CD4-positive, alpha-beta T cell treated with Interleukin-4 for 4 hours (primary cell): ENCODE measurements at regions not wholly inside any gene's neighbourhood (a gene's known extent, or its start where the extent isn't known, plus 50 kb on each side); places are given as distances from the start of the nearest gene placed in this dataset.

Source experiments
- DNase-seq: peaks from one replicate; pipeline ENCODE4 v3.0.0-alpha.2; 2020

DNA sequence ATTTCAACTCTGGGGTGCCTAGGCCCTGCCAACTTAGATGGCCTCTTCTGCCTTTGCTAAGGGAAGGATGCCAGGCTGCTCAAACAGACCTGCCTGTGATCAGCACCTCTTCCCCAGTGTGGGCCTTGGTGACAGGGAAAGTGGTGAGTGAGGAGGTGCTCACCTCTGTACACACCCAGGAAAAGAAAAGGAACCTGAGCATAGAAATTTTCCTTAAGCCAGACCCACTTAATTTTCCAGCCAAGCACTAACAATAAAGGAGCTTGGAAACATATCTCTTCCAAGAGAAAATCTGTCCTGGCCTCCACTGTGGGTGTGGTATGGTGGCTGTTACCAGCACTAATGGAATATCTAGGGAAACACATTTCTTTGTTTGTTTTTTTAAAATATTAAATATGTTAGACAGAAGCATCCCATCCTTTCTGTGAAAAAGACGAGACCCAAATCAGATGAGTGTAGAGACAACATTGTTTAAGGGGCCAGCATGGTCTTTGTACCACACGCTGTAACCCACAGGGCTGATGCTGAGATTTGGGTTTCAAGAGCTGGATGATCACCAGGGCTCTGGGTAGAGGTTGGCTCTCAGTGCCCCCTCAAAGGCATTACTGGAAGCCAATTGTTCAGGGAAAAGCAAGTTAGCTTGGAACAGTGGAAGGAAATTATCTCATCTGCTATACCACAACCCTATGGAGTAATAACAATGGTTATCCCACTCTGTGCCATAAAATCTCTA is 472.2 kb downstream of the INSC start:
- no peak for DNase-seq

DNA sequence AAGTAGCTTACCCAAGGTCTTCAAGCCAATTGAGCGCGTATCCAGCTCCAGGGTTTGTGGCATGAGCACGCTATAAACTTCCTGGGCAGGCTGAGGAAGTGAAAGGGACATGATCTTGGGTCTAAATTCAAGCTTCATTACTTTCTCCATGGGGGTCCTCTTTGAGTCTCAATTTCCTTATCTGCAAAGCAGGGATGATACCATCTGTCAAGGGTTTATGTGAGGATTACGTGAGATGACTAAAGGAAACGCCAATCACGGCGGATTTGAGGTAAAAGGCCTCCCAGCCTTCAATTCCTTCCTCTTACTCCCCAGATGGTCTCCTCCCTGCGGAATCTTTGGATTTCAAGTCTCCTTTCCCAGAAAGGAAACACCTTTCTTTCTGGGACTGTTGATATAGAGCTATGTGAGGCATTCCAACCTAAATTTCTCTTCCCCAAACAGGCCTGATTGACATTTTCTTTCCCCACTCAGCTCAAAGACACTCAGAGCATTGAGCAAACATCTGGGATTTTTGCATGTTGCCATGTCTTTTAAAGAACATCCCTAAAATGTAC is 474.4 kb downstream of the INSC start:
- DNase-seq: no peak

DNA sequence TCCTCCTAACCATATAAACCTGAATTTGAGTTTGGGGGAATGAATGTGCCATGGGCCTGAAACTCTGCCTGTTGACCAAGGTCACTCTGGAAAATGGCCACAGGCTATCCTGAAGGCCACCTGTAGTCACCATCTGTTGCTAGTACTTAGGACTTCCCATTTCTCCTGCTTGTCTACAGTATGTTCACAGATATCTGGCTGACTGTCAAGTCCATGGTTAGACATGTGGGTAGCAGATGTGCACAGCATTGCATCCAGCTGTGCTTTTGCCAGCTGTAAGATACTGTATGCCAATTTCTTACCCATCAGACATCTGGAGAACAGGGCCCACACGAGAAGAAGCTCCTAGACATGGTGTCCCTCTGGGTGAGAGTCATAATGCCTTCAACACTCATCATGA is 475.4 kb downstream of the INSC start:
- DNase-seq: no peak

DNA sequence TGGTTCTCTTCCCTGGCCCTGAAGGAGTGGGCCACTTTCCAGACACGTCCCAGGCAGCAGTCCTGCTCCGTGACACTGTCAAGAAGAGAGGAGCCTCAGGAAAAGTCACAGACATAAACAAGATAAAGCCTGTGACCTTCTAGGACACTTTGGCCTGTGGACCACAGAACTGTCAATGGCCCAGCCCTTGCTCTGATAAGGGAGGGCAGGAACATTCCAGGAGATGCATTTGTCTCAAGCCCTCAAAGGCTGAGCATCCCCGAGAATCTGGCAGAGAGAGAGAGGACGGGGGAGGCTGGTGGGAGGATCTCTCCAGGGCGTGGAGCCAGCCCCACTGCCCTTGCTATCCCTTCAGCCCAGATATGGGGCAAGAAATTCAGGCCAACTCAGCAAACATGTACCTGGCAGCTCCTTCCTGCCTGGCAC is 476.4 kb downstream of the INSC start:
- DNase-seq: no peak

DNA sequence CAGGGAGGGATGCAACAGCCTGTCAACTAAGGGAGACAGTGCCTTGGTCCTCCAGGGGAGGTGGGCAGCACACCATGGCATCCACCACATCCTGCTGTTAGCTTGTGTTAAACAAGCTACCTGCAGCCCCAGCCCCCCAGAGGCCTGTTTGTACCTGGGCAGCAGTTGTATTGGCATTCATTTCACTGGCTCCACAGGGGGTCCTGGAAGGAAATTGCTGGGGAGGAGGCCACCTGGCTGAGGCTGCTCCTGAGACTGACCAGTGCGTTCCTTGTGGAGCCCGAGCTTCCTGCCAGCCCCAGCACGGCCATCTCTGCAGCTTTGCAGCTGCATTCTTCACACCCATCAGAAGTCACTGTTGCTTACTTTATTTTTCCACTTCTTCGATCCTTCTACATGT is 479.9 kb downstream of the INSC start:
- no peak for DNase-seq

DNA sequence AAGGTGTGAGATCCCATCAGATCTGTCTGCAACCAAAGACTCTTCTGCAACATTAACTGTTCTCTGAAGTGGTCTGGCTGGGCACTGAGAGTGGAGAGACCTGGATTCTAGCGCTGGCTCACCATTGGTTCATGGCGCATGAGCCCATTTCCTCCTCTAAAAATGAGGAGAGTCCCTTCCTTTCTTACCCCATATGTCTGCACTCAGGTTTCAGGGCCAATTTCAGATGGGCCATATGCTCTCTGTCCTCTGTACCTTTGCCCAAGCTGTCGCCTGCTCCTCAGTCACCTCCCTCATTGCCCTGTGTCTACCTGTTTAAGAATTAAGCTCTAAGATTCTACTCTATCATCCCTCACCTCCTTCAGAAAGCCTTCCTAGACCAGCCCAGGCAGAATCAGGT is 484.7 kb downstream of the INSC start:
- no peak for DNase-seq

DNA sequence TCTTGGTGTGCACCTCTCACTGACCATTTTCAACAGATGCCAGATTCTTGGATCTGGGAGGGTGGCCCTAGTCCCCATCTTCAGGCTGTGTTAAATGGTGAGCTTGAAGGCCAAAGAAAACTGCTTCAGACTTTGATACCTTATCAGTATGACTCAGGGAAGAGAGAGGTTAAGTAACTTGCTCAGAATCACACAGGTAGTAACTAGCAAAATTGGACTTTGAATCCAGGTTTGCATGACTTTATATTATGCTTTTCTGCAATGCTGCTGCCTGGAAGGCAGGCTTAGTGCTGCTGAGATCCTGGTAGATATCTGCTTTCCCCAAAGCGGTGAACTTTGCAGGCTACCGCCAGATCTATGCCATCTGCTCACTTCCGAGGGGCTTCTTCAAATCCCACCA is 487.3 kb downstream of the INSC start:
- DNase-seq: no peak

DNA sequence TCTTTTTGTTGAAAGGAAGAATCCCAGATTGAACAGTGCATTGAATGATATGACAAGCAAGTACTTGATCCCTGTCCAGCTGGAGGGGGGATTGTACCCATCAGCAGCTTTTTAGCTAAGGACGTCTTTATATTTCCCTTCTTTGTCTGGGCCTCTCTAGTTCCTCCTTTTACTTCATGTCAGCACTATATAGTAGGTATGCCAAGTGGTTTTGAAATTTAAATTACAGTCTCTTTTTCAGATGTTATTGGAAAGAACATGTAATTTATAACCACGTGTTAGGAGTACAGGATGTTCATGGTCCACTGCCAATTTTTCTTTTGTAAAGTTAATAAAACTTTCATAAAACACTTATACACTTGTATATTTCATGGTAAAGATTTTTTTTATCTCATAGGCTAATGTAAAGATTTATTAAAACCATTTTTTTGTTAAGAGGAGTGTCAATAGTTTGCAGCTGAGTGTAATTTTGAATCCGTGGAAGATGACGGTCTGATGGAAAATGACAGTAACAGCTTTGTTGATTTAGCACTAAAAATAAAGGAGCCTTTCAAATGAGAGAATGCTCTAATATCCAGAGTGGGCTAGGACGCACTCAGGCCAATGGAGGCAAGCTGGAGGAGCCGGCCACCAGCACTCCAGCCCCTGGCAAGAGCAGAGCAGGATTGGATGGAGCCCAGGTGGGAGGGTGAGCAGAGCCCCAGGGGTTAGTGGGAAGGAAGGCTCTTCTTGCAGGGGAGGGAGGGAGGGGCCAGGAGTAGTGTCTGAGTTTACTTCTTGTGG is 488.3 kb downstream of the INSC start:
- no peak for DNase-seq

DNA sequence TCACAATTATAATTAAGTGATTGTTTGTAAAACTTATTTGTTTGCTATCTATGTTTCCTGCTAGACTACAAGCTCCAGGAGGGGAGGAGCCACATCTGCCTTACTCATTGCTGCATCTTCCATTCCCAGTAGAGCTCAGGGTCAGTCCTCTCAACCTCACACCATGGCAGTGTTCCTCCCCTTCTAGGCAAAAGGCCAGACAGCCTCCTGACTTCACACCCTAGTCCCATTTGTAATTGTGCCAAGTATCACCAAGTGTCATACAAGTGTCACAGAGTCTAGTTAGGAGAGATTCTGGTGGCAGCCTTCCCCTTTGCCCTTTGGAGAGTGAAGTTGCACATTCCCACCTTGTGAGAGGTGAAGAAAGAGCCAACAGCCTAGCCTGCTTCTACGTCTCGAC is 490.4 kb downstream of the INSC start:
- no peak for DNase-seq

DNA sequence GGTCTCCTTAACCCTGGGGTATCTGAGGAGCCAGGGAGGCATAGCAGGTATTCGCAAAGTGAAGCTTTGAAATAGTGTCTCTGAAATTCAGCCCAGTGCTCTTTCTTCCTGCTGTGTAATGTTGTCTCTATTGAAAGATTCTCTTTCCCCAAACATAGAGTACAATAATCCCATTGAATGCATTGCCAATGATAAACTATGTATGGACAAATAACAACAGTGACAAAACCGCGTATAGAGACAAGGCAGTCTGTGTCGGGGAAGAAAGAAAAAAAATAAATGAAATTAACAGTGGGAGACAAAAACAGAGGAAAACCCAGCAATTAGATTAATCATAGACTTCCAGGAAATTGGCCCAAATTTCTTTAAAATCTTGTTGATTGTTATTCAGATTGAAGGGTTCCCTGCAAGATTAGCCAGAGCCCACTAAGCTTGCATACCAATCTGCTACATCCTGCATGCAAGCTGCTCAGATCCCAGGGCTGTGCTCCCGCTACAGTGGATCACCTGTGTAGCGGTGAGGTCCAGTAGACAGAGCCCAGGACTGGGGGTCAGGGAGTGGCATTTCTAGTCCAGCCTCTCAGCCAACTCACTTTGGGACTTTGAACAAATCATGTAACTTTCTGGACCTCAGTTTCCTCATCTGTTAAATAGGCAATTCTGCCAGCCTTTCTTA is 492.8 kb downstream of the INSC start:
- no peak for DNase-seq

DNA sequence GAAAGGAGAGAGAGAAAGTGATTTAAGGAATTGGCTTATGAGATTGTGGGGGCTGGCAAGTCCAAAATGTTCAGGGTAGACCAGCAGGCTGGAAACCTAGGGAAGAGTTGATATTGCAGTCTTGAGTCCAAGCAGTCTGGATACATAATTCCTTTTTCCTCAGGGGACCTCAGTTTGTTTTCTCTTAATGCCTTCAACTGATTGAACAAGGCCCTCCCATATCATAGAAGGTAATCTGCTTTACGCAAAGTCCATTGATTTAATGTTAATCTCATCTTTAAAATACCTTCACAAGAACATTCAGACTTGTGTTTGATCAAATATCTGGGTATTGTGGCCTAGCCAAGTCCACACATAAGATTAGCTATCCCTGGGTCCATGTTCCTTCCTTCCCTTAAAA is 494.7 kb downstream of the INSC start:
- no peak for DNase-seq

DNA sequence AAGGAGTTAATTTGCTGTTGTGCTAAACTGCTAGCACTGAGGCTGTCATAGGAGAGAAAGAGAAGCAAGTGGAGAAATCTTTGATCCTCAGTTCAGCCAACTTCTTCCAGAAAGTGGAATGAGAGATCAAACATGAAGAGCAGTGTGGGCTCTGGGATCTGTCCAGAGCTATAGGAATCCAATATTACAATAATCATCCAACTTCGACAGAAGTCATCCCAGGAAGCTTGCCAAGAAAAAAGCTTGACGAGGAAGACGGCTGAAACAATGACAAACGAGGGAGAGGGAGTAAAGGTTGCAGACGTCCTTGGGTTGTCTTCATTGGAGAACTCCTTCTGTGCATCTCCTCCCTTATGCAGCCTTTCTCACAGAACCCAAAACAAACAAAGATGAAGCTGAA is 496.2 kb downstream of the INSC start:
- no peak for DNase-seq

DNA sequence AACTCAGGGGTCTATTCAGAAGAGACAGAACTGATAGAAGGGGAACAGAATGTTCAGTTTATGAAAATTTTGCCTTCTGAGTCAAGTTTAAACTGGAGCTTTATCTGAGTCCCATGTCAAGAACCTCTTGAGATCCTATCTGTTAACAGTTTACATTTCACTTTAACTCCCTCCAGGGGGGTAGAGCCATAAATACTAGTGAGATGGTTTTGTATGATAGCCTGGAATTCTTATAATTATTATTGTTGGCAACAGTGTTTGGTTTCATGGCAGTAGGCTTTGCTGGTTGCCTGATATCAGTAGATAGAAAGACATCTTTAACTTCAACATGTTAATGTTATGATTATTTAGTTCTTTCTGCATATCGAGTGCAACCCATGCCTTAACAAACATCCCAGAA is 498.5 kb downstream of the INSC start:
- DNase-seq: no peak

DNA sequence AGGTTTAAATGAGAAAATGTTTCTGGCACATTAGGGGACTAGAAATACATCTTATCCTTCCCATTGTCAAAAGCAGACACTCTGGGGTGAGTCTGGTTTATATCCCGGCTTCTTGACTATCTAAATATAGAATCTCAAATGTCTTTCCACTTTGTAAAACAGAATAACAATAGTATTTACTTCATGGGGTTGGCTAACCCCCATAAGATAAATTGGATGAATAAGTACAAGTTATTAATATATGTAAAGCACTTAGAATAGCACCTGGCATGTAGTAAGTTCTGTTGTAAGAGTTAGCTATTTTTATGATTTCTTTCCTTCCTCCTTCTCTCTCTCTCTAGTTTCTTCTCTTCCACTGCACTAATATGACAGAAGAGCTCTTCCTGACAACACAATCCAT is 499.1 kb downstream of the INSC start:
- DNase-seq: no peak

DNA sequence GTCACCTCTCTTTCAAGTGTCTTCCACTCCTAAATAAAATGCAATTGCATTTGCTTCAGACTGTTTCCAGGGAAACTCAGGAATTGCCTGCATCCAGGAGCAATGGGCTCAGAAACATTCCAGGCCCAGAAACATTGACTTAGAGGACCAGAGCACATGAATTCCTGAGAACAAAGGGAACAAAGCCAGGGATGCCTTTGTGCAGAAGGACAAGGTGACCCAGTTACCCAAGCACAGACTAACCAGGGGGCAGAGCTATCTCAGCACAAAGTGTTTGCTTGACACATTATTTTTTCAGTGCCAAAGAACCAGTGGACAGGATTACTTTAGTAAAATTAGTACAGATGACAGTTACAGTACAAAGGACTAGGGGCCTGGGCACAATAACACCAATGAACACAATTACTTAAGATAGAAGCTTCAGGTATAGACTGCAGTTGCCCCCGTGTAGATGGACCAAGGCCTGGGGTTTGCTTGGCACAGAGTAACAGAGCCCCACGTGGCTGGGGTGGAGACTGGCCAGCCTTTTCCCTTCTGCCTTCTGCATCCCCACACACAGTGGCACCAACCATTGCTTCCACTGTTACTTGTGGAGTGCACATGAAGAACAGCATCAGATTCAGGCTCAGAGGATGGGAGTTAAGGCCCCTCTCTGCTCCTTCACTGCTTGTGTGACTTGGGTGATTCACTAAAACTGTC is 500.8 kb downstream of the INSC start:
- no peak for DNase-seq

DNA sequence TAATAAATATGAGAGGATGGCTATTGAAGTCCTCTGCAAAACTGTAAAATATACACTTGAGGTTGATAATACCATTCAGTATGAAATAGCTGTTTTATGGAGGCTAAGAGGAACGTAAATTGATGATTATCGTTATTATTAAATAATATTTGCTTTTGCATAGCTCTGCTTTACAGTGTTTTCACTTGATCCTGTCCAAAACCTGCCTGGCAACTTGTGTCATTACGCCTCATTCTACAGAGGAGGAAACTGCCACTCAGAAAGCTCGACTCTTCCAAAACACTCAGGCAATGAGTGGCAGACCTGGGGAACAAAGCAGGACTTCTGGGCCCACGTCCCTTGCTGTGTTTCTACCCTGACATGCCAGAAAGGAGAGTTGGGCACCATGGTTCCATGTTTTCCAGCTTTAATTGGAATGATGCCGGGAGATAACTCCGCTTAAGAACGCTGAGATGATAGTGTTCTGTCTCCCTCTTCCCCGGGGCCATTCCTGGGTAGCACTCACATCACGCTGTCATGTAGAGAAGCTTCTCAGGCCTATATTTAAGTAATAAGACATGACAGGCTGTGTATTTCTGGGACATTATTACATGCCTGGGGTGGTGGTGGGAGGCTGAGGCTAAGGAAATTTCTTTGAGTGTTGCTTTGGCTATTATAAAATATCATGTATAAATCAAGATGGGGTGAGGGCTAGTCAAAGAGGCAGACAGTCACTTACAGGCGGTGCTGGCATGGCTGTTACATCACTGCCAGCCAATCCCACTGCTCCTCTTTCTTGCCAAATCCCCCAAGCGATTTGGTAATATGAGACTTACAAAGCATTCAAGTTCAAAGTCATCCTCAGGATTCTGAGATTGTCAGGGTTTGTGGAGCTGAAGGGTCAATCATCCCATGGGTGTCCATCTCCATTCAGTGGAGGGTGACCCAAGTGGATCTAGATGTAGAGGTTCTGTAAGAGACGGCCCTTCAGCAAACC is 501.7 kb downstream of the INSC start:
- no peak for DNase-seq

DNA sequence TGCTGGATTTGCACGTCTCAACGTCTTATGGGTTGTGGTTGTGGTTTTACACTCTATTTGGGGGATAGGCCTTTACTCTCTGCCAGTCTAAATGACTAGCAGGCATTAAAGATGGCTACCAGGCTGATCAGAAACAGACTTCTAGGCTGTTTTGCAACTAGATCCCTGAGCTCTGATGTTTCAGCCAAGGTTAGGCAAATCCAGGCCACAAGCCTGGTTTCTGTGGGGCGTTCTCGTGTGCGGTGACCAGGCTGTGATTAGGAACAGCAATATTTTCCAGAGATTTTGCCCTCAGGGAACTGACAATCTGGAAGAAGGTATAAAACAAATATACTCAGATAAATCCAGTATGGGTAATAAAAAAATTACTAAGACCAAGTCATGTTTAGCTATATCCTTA is 502.4 kb downstream of the INSC start:
- no peak for DNase-seq

DNA sequence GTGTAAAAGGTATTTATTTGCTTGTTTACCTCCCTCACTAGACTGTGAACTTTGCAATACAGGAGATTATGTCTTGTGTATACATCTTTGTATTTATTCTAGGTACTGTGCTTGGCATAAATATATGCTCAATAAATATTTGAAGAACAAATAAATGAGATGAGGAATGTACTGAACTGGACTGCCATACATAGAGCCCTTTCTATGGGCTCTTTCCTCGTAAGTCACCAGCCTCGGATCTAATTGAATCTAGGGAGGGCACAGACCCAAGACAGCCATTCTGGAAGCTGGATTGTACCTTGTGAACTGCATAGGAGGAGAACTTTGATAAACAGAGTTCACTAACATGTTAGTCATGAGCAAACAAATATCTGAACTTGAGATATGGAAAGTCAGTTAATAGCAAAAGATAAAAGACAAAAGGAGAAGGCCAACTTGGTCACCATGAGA is 503.9 kb downstream of the INSC start:
- no peak for DNase-seq

DNA sequence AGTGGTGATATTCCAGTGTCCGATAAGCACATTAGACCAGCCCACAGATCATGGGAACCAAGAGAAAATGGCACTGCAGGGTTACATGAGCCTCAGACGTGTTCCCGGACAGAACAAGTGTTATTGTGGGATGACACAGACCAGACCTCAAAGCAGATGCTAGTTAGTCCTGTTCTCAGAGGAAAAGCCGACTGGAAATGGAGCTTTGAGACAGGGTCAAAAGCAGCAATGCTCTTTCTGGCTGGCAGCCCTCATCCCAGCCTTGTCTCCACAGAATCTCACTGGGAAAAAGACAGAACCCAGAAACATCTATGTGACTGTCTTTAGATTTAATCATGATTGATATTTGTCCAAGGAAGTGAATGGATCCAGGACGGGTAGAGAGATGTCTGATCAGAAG is 506.8 kb downstream of the INSC start:
- no peak for DNase-seq

DNA sequence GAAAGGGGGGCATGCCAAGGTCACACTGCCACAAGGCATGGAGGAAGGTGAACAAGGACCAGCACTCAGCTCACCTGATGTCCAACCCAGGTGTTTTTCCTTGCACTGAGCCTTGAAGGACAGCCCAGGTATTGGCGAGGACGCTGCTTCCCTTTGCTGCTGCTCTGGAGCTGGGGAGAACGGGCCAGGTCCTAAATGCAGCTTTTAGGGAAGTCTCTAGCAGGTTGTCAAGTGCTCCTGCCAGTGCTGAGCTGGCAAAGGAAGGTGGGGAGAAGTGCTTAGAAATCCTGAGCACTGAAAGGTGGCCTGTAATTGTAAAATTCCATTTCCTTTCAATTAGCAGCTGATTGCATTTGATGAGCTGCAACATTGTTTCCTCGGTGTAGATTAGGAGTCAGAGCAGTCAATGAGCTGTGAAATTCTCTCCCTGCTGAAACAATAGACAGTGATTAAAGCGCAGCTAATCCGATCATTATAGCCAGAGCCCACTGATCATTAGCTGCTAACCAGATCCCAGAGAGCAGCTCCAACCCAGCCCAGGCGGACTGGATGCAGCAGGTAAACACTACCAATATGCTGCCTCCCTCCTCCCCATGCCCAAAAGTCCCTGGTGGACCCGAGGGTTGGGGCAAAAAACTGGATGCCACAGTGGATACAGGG is 507.6 kb downstream of the INSC start:
- no peak for DNase-seq

DNA sequence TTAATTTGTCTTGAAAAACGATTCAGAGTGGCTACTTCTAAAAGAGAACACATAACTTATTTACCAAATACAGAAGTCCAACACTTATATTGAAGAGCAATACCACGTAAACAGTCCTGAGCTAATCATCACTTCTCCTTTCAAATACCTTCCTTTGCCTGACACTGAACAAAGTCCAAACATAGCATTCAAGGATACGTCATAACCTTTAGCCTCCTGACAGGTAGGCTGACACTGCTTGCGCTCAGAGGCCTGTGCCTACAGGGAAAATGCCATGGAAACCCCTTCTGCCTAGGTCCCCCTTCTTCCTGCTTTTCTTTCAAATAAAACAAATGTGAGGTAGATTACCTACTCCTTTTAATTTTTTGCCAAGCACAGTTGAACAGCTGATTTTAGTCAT is 510.0 kb downstream of the INSC start:
- DNase-seq: no peak
